HPDE6-E6E7 (cell line): ENCODE measurements at regions not wholly inside any gene's neighbourhood (a gene's known extent, or its start where the extent isn't known, plus 50 kb on each side); places are given as distances from the start of the nearest gene placed in this dataset.

Source experiments
- DNase-seq: peaks from one replicate; pipeline ENCODE4 v3.0.0; 2011; ENCODE audit warnings: missing footprints; ENCODE audit errors: extremely low spot score

GRCh38 chr13:47049276-47049989, 152.6 kb upstream of the HTR2A start:
- no peak for DNase-seq

- no peak for DNase-seq
Measured at GRCh38 chr13:47046706-47047105, 149.9 kb upstream of the HTR2A start.

- no peak for DNase-seq
Measured at GRCh38 chr13:47044842-47045241, 148.0 kb upstream of the HTR2A start.

GRCh38 chr13:47039106-47039505, 142.3 kb upstream of the HTR2A start:
- DNase-seq: peak; percentile 7

- no peak for DNase-seq
Measured at GRCh38 chr13:47038188-47038587, 141.3 kb upstream of the HTR2A start.

- DNase-seq: no peak
Measured at GRCh38 chr13:47036294-47037008, 139.6 kb upstream of the HTR2A start.

- no peak for DNase-seq
Measured at GRCh38 chr13:47033216-47033615, 136.4 kb upstream of the HTR2A start.

GRCh38 chr13:47027780-47028437, 131.1 kb upstream of the HTR2A start:
- no peak for DNase-seq

GRCh38 chr13:47025791-47026447, 129.1 kb upstream of the HTR2A start:
- DNase-seq: no peak

GRCh38 chr13:47019977-47020376, 123.1 kb upstream of the HTR2A start:
- DNase-seq: no peak

- DNase-seq: no peak
Measured at GRCh38 chr13:47017476-47017875, 120.6 kb upstream of the HTR2A start.

- no peak for DNase-seq
Measured at GRCh38 chr13:47008318-47008717, 111.5 kb upstream of the HTR2A start.

GRCh38 chr13:47005756-47006414, 109.0 kb upstream of the HTR2A start:
- no peak for DNase-seq

GRCh38 chr13:47004540-47004939, 107.7 kb upstream of the HTR2A start:
- no peak for DNase-seq

- DNase-seq: no peak
Measured at GRCh38 chr13:47004027-47004426, 107.2 kb upstream of the HTR2A start.

GRCh38 chr13:47000165-47000564, 103.3 kb upstream of the HTR2A start:
- DNase-seq: no peak

GRCh38 chr13:46996316-46997030, 99.6 kb upstream of the HTR2A start:
- DNase-seq: no peak

GRCh38 chr13:46995874-46996273, 99.0 kb upstream of the HTR2A start:
- no peak for DNase-seq

- no peak for DNase-seq
Measured at GRCh38 chr13:46994492-46994891, 97.6 kb upstream of the HTR2A start.

GRCh38 chr13:46992383-46992952, 95.6 kb upstream of the HTR2A start:
- DNase-seq: no peak

- DNase-seq: peak; percentile 34
Measured at GRCh38 chr13:46983881-46984280, 87.0 kb upstream of the HTR2A start.
